K562 (cell line): ENCODE measurements at regions not wholly inside any gene's neighbourhood (a gene's known extent, or its start where the extent isn't known, plus 50 kb on each side); places are given as distances from the start of the nearest gene placed in this dataset.

Source experiments
- ATAC-seq: fragments of 200-7000 bp; cut with Tn5 transposase; 3 replicates; pipeline ENCODE4 v1.9.1; 2020; ENCODE audit warnings: moderate library complexity
- BruUV-seq: library from RNA; stranded (reverse); fragments of 400-500 nt; replicated peaks from 2 replicates; lab custom pipeline; 2021; lab: Mats Ljungman, UMichigan
- CTCF ChIA-PET: fragments of 300-600 bp; formaldehyde crosslinking; extraction: SDS; loops from one replicate; lab custom pipeline; 2021; ENCODE audit warnings: low intra/inter-chr PET ratio; lab: Yijun Ruan, JAX
- POLR2A ChIA-PET: fragments of 300-600, 350-650 bp; sonication (Branson Sonifier 250); formaldehyde crosslinking; extraction: SDS; loops from one replicate; lab custom pipeline; 2021; ENCODE audit warnings: antibody characterized with exemption, inconsistent platforms; lab: Yijun Ruan, JAX
- DNase-seq, 4 experiments: peaks; one replicate each; pipeline versions ENCODE4 v3.0.0 to v3.0.0-alpha.2; 2011 to 2018; ENCODE audit warnings: low spot score in 3 of 4, mixed read lengths in 3 of 4; ENCODE audit errors: extremely low read depth in 1 of 4
- FAIRE-seq: peaks from 2 replicates; lab custom pipeline; 2011; peaks lifted over from hg19 to GRCh38; lab: Jason Lieb, UNC
- H2AFZ ChIP-seq: 2 replicates; pipeline ENCODE4 v1.6.0; 2011; ENCODE audit warnings: low read depth, low read length, control low read depth, inconsistent platforms
- H3K27ac ChIP-seq: fragments of 200-600 bp; 3 replicates; pipeline ENCODE4 v1.8.0; 2011; ENCODE audit warnings: low read depth, mild to moderate bottlenecking, control low read depth, inconsistent platforms, low read length, moderate library complexity, mixed read lengths; ENCODE audit errors: extremely low read depth
- H3K27me3 ChIP-seq, 2 experiments: fragments of 300-600 bp in 1 of 2; 2 replicates in 1 of 2; 3 replicates in 1 of 2; pipeline versions ENCODE4 v1.6.0 to v1.8.0; 2011; ENCODE audit warnings: inconsistent platforms in 2 of 2, low read length in 2 of 2, mild to moderate bottlenecking in 1 of 2, mixed read lengths in 1 of 2, moderate library complexity in 1 of 2; ENCODE audit not compliant: control insufficient read depth in 2 of 2, insufficient read depth in 2 of 2
- H3K36me3 ChIP-seq: fragments of 300-600 bp; 3 replicates; pipeline ENCODE4 v1.8.0; 2011; ENCODE audit warnings: mild to moderate bottlenecking, low read length, inconsistent platforms; ENCODE audit not compliant: control insufficient read depth, insufficient read depth
- H3K4me1 ChIP-seq, 2 experiments: fragments of 200-600 bp in 1 of 2; replicated peaks in 1 of 2; 2 replicates in 1 of 2; 3 replicates in 1 of 2; pipeline versions ENCODE4 v1.5.1 to v1.8.0; 2011; ENCODE audit warnings: inconsistent platforms in 2 of 2, low read length in 2 of 2, mild to moderate bottlenecking in 1 of 2, mixed read lengths in 1 of 2, moderate library complexity in 1 of 2; ENCODE audit not compliant: control insufficient read depth in 2 of 2, insufficient read depth in 2 of 2
- H3K4me2 ChIP-seq: 2 replicates; pipeline ENCODE4 v1.6.1; 2011; ENCODE audit warnings: low read length, control low read depth, inconsistent platforms, mixed read lengths; ENCODE audit not compliant: insufficient read depth
- H3K4me3 ChIP-seq: fragments of 200-600 bp; sonication (generic), shearing (Covaris generic); 2 replicates; pipeline ENCODE4 v1.5.1; 2016; ENCODE audit warnings: control low read depth, inconsistent platforms
- H3K79me2 ChIP-seq: fragments of 200-600 bp; 3 replicates; pipeline ENCODE4 v1.8.0; 2011; ENCODE audit warnings: low read length, inconsistent platforms; ENCODE audit not compliant: control insufficient read depth, insufficient read depth
- H3K9ac ChIP-seq, 2 experiments: 2 replicates each; pipeline versions ENCODE4 v1.6.0 to v1.6.1; 2011; ENCODE audit warnings: low read depth in 2 of 2, low read length in 2 of 2, control low read depth in 1 of 2, inconsistent platforms in 1 of 2, mild to moderate bottlenecking in 1 of 2, mixed read lengths in 1 of 2; ENCODE audit not compliant: insufficient read depth in 1 of 2
- H3K9me1 ChIP-seq: one replicate; pipeline ENCODE4 v1.6.0; 2011; ENCODE audit warnings: inconsistent platforms, mild to moderate bottlenecking, low read length, moderate library complexity; ENCODE audit not compliant: control insufficient read depth, insufficient read depth
- H3K9me3 ChIP-seq: replicated peaks from 2 replicates; pipeline ENCODE4 v1.5.1; 2011; ENCODE audit warnings: low read depth, low read length, inconsistent platforms; ENCODE audit not compliant: control insufficient read depth, insufficient read depth
- H4K20me1 ChIP-seq: replicated peaks from 2 replicates; pipeline ENCODE4 v1.6.1; 2011; ENCODE audit warnings: low read length, inconsistent platforms, mixed read lengths; ENCODE audit not compliant: control insufficient read depth, insufficient read depth
- OTX1 ChIP-seq: fragments of 450-650 bp; formaldehyde crosslinking; IDR thresholded peaks from 2 replicates; pipeline ENCODE4 v1.4.0; 2022; ENCODE audit warnings: mild to moderate bottlenecking
- ZNF212 ChIP-seq: fragments of 450-650 bp; formaldehyde crosslinking; IDR thresholded peaks from 2 replicates; pipeline ENCODE4 v1.4.0; 2020; ENCODE audit warnings: mild to moderate bottlenecking
- ZNF408 ChIP-seq: fragments of 250-450 bp; sonication (Bioruptor Pico); IDR thresholded peaks from 2 replicates; pipeline ENCODE4 v1.4.0; 2020; ENCODE audit warnings: low read depth, mild to moderate bottlenecking, moderate library complexity
- WGBS: fragments of 100-300 bp; shearing (Covaris generic); methylation state at CpG from one replicate; pipeline ENCODE4 v1.1.6; 2016; ENCODE audit warnings: low coverage, mixed read lengths; ENCODE audit not compliant: insufficient coverage; ENCODE audit errors: missing lambda C conversion rate; 5-methylcytosine and 5-hydroxymethylcytosine counted together
- in situ Hi-C: fragments of 300-500 bp; cut with MboI; formaldehyde crosslinking; loops from 4 replicates; pipeline ENCODE4 v1.15.0; 2018; ENCODE audit warnings: inconsistent platforms, mixed read lengths
- intact Hi-C: fragments of 100-400 bp; cut with micrococcal nuclease; formaldehyde crosslinking; loops from 2 replicates; pipeline ENCODE4 v1.14.2; 2022

GRCh38 chr7:130955565-130955919, 221.5 kb upstream of the KLF14 start:
- in situ Hi-C loops = no loop called here
- TF ChIP-seq OTX1 (CRISPR knock-in tag) (no peak), ZNF408 (no peak)
- Histone ChIP-seq H3K9ac (no peak overlapping the region), H3K4me3 (no peak overlapping the region), H3K79me2 (no peaks in the 10 kb centered on the region), H3K9me3 (no peaks in the 10 kb centered on the region), H3K4me1 (peaks cover 0 to 16% of the 10 kb centered on the region in 2 experiments; a peak in 4 of 5 replicates), H3K27me3 (no peaks in the 10 kb centered on the region), H3K36me3 (no peaks in the 10 kb centered on the region), H2AFZ (no peak overlapping the region), H3K4me2 (no peak overlapping the region), H4K20me1 (no peaks in the 10 kb centered on the region), H3K9me1 (no peaks in the 10 kb centered on the region), H3K27ac (no peak overlapping the region)
- DNase-seq (no peak), FAIRE-seq (no peak), ATAC-seq (no peak)
- intact Hi-C loops = no loop called here
- ChIA-PET CTCF (no interaction called here), POLR2A (interaction anchor here (0.8 to 1.8 kb wide), 4 partner anchors 8 to 14 kb away, joined by 3 to 5 read pairs (median 4); no protein-coding TSS in a partner anchor)
- BruUV-seq = no TSS peak

- Histone ChIP-seq H3K27me3 (no peaks in the 10 kb centered on the region), H3K9me1 (no peaks in the 10 kb centered on the region), H3K4me1 (peaks cover 0 to 22% of the 10 kb centered on the region in 2 experiments; a peak in 4 of 5 replicates), H3K4me2 (no peak overlapping the region), H3K9ac (no peak overlapping the region), H2AFZ (no peak overlapping the region), H3K36me3 (no peaks in the 10 kb centered on the region), H3K27ac (no peak overlapping the region), H3K79me2 (no peaks in the 10 kb centered on the region), H3K9me3 (no peaks in the 10 kb centered on the region), H3K4me3 (no peak overlapping the region), H4K20me1 (no peaks in the 10 kb centered on the region)
- 86% methylated on average over 7 of the region's 7 CpGs for WGBS
- no peak for DNase-seq
- in situ Hi-C loops (no loop called here), intact Hi-C loops (no loop called here)
- no TSS peak for BruUV-seq
- POLR2A ChIA-PET = interaction anchor here (0.8 to 1.8 kb wide), 3 partner anchors 10 to 15 kb away, joined by 4 to 5 read pairs (median 5); no protein-coding TSS in a partner anchor
- ATAC-seq = no peak
- no peak for FAIRE-seq
- CTCF ChIA-PET = no interaction called here
- no peak for TF ChIP-seq ZNF212 (CRISPR knock-in tag)
These were observed 222.6 kb upstream of the KLF14 start for GRCh38 chr7:130956417-130957136.
